ENCODE measurements at regions not wholly inside any gene's neighbourhood (a gene's known extent, or its start where the extent isn't known, plus 50 kb on each side); places are given as distances from the start of the nearest gene placed in this dataset.

- TF ChIP-seq ZNF274 (IDR thresholded peaks at IDR 0.05; ENCODE audit: low read depth, low read length) (no peak), SUZ12 (IDR thresholded peaks at IDR 0.05; ENCODE audit: extremely low read depth, insufficient read depth, insufficient read length) (no peak), YY1 (IDR thresholded peaks at IDR 0.05; ENCODE audit: insufficient read depth, insufficient read length) (no peak)
- no peak for DNase-seq (ENCODE audit: low read depth, low spot score)
- Histone ChIP-seq H3K9ac (ENCODE audit: insufficient read length, low read depth) (no peak overlapping the region), H3K36me3 (ENCODE audit: insufficient read depth, insufficient read length, low read length) (no peaks in the 10 kb centered on the region), H3K9me3 (ENCODE audit: insufficient read depth, low read length) (no peaks in the 10 kb centered on the region; the same call in 1 of the 2 replicates), H3K4me1 (ENCODE audit: insufficient read depth, insufficient read length) (no peaks in the 10 kb centered on the region), H3K27me3 (ENCODE audit: insufficient read depth, insufficient read length) (no peaks in the 10 kb centered on the region), H3K4me3 (ENCODE audit: insufficient read length, low read depth) (no peak overlapping the region)
Observed at GRCh38 chr1:56003846-56004245, 575.5 kb downstream of the PLPP3 start.

- no peaks in the 10 kb centered on the region for H3K27me3 ChIP-seq (ENCODE audit: insufficient read depth, insufficient read length)
- H3K4me3 ChIP-seq (ENCODE audit: insufficient read length, low read depth), result no peak overlapping the region
- H3K9ac ChIP-seq (ENCODE audit: insufficient read length, low read depth), result no peak overlapping the region
- no peaks in the 10 kb centered on the region for H3K4me1 ChIP-seq (ENCODE audit: insufficient read depth, insufficient read length)
- peaks cover 4% of the 10 kb centered on the region for H3K9me3 ChIP-seq (ENCODE audit: insufficient read depth, low read length)
- H3K36me3 ChIP-seq (ENCODE audit: insufficient read depth, insufficient read length, low read length), result no peaks in the 10 kb centered on the region
- DNase-seq (ENCODE audit: low read depth, low spot score), result no peak
- TF ChIP-seq ZNF274 (IDR thresholded peaks at IDR 0.05; ENCODE audit: low read depth, low read length), result no peak
- TF ChIP-seq YY1 (IDR thresholded peaks at IDR 0.05; ENCODE audit: insufficient read depth, insufficient read length), result no peak
- no peak for TF ChIP-seq SUZ12 (IDR thresholded peaks at IDR 0.05; ENCODE audit: extremely low read depth, insufficient read depth, insufficient read length)
Observed at GRCh38 chr1:56002231-56002630, 577.1 kb downstream of the PLPP3 start.

GRCh38 chr1:56000424-56000823 is 578.9 kb downstream of the PLPP3 start:
- Histone ChIP-seq H3K9me3 (ENCODE audit: insufficient read depth, low read length) (peaks cover 14% of the 10 kb centered on the region), H3K27me3 (ENCODE audit: insufficient read depth, insufficient read length) (no peaks in the 10 kb centered on the region), H3K9ac (ENCODE audit: insufficient read length, low read depth) (no peak overlapping the region), H3K36me3 (ENCODE audit: insufficient read depth, insufficient read length, low read length) (no peaks in the 10 kb centered on the region), H3K4me3 (ENCODE audit: insufficient read length, low read depth) (no peak overlapping the region), H3K4me1 (ENCODE audit: insufficient read depth, insufficient read length) (no peaks in the 10 kb centered on the region)
- no peak for DNase-seq (ENCODE audit: low read depth, low spot score)
- TF ChIP-seq YY1 (IDR thresholded peaks at IDR 0.05; ENCODE audit: insufficient read depth, insufficient read length), result no peak
- TF ChIP-seq SUZ12 (IDR thresholded peaks at IDR 0.05; ENCODE audit: extremely low read depth, insufficient read depth, insufficient read length), result no peak

GRCh38 chr1:55997536-55997935 is 581.8 kb downstream of the PLPP3 start:
- no peaks in the 10 kb centered on the region for H3K4me1 ChIP-seq (ENCODE audit: insufficient read depth, insufficient read length)
- peaks cover 17% of the 10 kb centered on the region for H3K9me3 ChIP-seq (ENCODE audit: insufficient read depth, low read length)
- H3K4me3 ChIP-seq (ENCODE audit: insufficient read length, low read depth), result no peak overlapping the region
- H3K36me3 ChIP-seq (ENCODE audit: insufficient read depth, insufficient read length, low read length), result no peaks in the 10 kb centered on the region
- no peak overlapping the region for H3K9ac ChIP-seq (ENCODE audit: insufficient read length, low read depth)
- no peak for DNase-seq (ENCODE audit: low read depth, low spot score)
- TF ChIP-seq SUZ12 (IDR thresholded peaks at IDR 0.05; ENCODE audit: extremely low read depth, insufficient read depth, insufficient read length) (no peak), YY1 (IDR thresholded peaks at IDR 0.05; ENCODE audit: insufficient read depth, insufficient read length) (no peak), ZNF274 (IDR thresholded peaks at IDR 0.05; ENCODE audit: low read depth, low read length) (no peak)
- no peaks in the 10 kb centered on the region for H3K27me3 ChIP-seq (ENCODE audit: insufficient read depth, insufficient read length)

GRCh38 chr1:55993646-55994318 is 585.6 kb downstream of the PLPP3 start:
- Histone ChIP-seq H3K36me3 (ENCODE audit: insufficient read depth, insufficient read length, low read length) (no peaks in the 10 kb centered on the region), H3K4me1 (ENCODE audit: insufficient read depth, insufficient read length) (no peaks in the 10 kb centered on the region), H3K9ac (ENCODE audit: insufficient read length, low read depth) (no peak overlapping the region), H3K4me3 (ENCODE audit: insufficient read length, low read depth) (no peak overlapping the region), H3K9me3 (ENCODE audit: insufficient read depth, low read length) (peaks cover 17% of the 10 kb centered on the region; the same call in 1 of the 2 replicates), H3K27me3 (ENCODE audit: insufficient read depth, insufficient read length) (no peaks in the 10 kb centered on the region)
- no peak for DNase-seq (ENCODE audit: low read depth, low spot score)
- TF ChIP-seq YY1 (IDR thresholded peaks at IDR 0.05; ENCODE audit: insufficient read depth, insufficient read length), result no peak
- no peak for TF ChIP-seq ZNF274 (IDR thresholded peaks at IDR 0.05; ENCODE audit: low read depth, low read length)
- TF ChIP-seq SUZ12 (IDR thresholded peaks at IDR 0.05; ENCODE audit: extremely low read depth, insufficient read depth, insufficient read length), result no peak

- H3K9ac ChIP-seq (ENCODE audit: insufficient read length, low read depth), result no peak overlapping the region
- H3K27me3 ChIP-seq (ENCODE audit: insufficient read depth, insufficient read length), result no peaks in the 10 kb centered on the region
- no peaks in the 10 kb centered on the region for H3K9me3 ChIP-seq (ENCODE audit: insufficient read depth, low read length)
- no peak overlapping the region for H3K4me3 ChIP-seq (ENCODE audit: insufficient read length, low read depth)
- DNase-seq (ENCODE audit: low read depth, low spot score), result no peak
- TF ChIP-seq ZNF274 (IDR thresholded peaks at IDR 0.05; ENCODE audit: low read depth, low read length), result no peak
- TF ChIP-seq YY1 (IDR thresholded peaks at IDR 0.05; ENCODE audit: insufficient read depth, insufficient read length), result no peak
- no peak for TF ChIP-seq SUZ12 (IDR thresholded peaks at IDR 0.05; ENCODE audit: extremely low read depth, insufficient read depth, insufficient read length)
- H3K36me3 ChIP-seq (ENCODE audit: insufficient read depth, insufficient read length, low read length), result no peaks in the 10 kb centered on the region
- no peaks in the 10 kb centered on the region for H3K4me1 ChIP-seq (ENCODE audit: insufficient read depth, insufficient read length)
Observed at GRCh38 chr1:55990007-55990406, 589.4 kb downstream of the PLPP3 start.

GRCh38 chr1:55988963-55989452 is 590.4 kb downstream of the PLPP3 start:
- no peaks in the 10 kb centered on the region for H3K9me3 ChIP-seq (ENCODE audit: insufficient read depth, low read length)
- TF ChIP-seq YY1 (IDR thresholded peaks at IDR 0.05; ENCODE audit: insufficient read depth, insufficient read length) (no peak), SUZ12 (IDR thresholded peaks at IDR 0.05; ENCODE audit: extremely low read depth, insufficient read depth, insufficient read length) (no peak), ZNF274 (IDR thresholded peaks at IDR 0.05; ENCODE audit: low read depth, low read length) (no peak)
- no peak overlapping the region for H3K9ac ChIP-seq (ENCODE audit: insufficient read length, low read depth)
- no peak overlapping the region for H3K4me3 ChIP-seq (ENCODE audit: insufficient read length, low read depth)
- no peaks in the 10 kb centered on the region for H3K4me1 ChIP-seq (ENCODE audit: insufficient read depth, insufficient read length)
- H3K27me3 ChIP-seq (ENCODE audit: insufficient read depth, insufficient read length), result no peaks in the 10 kb centered on the region
- no peaks in the 10 kb centered on the region for H3K36me3 ChIP-seq (ENCODE audit: insufficient read depth, insufficient read length, low read length)
- no peak for DNase-seq (ENCODE audit: low read depth, low spot score)

All from NT2/D1 (cell line).